ENCODE measurements at regions not wholly inside any gene's neighbourhood (a gene's known extent, or its start where the extent isn't known, plus 50 kb on each side); places are given as distances from the start of the nearest gene placed in this dataset.
"Not testable (repeated sequence)": the region's sequence is repeated elsewhere in the genome, so short reads cannot be mapped to it uniquely, and the experiment has no call there.

GRCh38 chrX:130467936-130468335 lies 66.1 kb downstream of the RBMX2 start:
- H3K4me3 ChIP-seq (ENCODE audit: low read depth, low read length), result no peak overlapping the region
- no peaks in the 10 kb centered on the region for H3K27me3 ChIP-seq (ENCODE audit: insufficient read depth, low read depth, severe bottlenecking)

GRCh38 chrX:130468395-130468923 lies 66.7 kb downstream of the RBMX2 start:
- H3K27me3 ChIP-seq (ENCODE audit: insufficient read depth, low read depth, severe bottlenecking), result peaks cover under 1% of the 10 kb centered on the region
- no peak for DNase-seq
- peaks cover 5% of the 10 kb centered on the region for H3K9me3 ChIP-seq (ENCODE audit: severe bottlenecking)
- peak overlapping the region; percentile 69 for H3K27ac ChIP-seq
- no peak overlapping the region for H3K4me3 ChIP-seq (ENCODE audit: low read depth, low read length)
- no peak for TF ChIP-seq CTCF (IDR thresholded peaks at IDR 0.05; ENCODE audit: low read depth, low read length)
- H3K36me3 ChIP-seq, result no peaks in the 10 kb centered on the region

More at GRCh38 chrX:130467936-130468335, 66.1 kb downstream of the RBMX2 start:
- DNase-seq, result no peak
- Histone ChIP-seq H3K9me3 (ENCODE audit: severe bottlenecking) (peaks cover 5% of the 10 kb centered on the region), H3K36me3 (no peaks in the 10 kb centered on the region), H3K27ac (peak overlapping the region; percentile 69)
- no peak for TF ChIP-seq CTCF (IDR thresholded peaks at IDR 0.05; ENCODE audit: low read depth, low read length)

GRCh38 chrX:130482871-130483270 lies 81.1 kb downstream of the RBMX2 start:
- DNase-seq, result peak; percentile 53
- no peak overlapping the region for H3K27ac ChIP-seq
- H3K27me3 ChIP-seq (ENCODE audit: insufficient read depth, low read depth, severe bottlenecking), result peaks cover 5% of the 10 kb centered on the region
- TF ChIP-seq CTCF (IDR thresholded peaks at IDR 0.05; ENCODE audit: low read depth, low read length), result no peak
- no peaks in the 10 kb centered on the region for H3K36me3 ChIP-seq
- H3K4me3 ChIP-seq (ENCODE audit: low read depth, low read length), result no peak overlapping the region
- H3K9me3 ChIP-seq (ENCODE audit: severe bottlenecking), result no peaks in the 10 kb centered on the region

- Histone ChIP-seq H3K9me3 (ENCODE audit: severe bottlenecking) (no peaks in the 10 kb centered on the region), H3K36me3 (no peaks in the 10 kb centered on the region), H3K27me3 (ENCODE audit: insufficient read depth, low read depth, severe bottlenecking) (peaks cover 2% of the 10 kb centered on the region), H3K27ac (no peak overlapping the region), H3K4me3 (ENCODE audit: low read depth, low read length) (no peak overlapping the region)
- TF ChIP-seq CTCF (IDR thresholded peaks at IDR 0.05; ENCODE audit: low read depth, low read length), result no peak
- DNase-seq, result no peak
Measured at GRCh38 chrX:130485870-130486269, 84.1 kb downstream of the RBMX2 start.

- H3K27ac ChIP-seq; H3K4me3 ChIP-seq (ENCODE audit: low read depth, low read length); H3K9me3 ChIP-seq (ENCODE audit: severe bottlenecking); DNase-seq; H3K27me3 ChIP-seq (ENCODE audit: insufficient read depth, low read depth, severe bottlenecking); H3K36me3 ChIP-seq: not testable (repeated sequence)
Measured at GRCh38 chrX:130495502-130495901, 93.7 kb downstream of the RBMX2 start.

GRCh38 chrX:130497531-130497930 lies 95.7 kb downstream of the RBMX2 start:
- Histone ChIP-seq H3K4me3 (ENCODE audit: low read depth, low read length) (no peak overlapping the region), H3K36me3 (no peaks in the 10 kb centered on the region), H3K9me3 (ENCODE audit: severe bottlenecking) (no peaks in the 10 kb centered on the region), H3K27me3 (ENCODE audit: insufficient read depth, low read depth, severe bottlenecking) (no peaks in the 10 kb centered on the region), H3K27ac (no peak overlapping the region)
- DNase-seq, result no peak
- TF ChIP-seq CTCF (IDR thresholded peaks at IDR 0.05; ENCODE audit: low read depth, low read length), result no peak
